CD14-positive monocyte (primary cell): ENCODE measurements at regions not wholly inside any gene's neighbourhood (a gene's known extent, or its start where the extent isn't known, plus 50 kb on each side); places are given as distances from the start of the nearest gene placed in this dataset.

ENCODE experiments used
- DNase-seq, 3 donors: peaks; one replicate each; pipeline ENCODE4 v3.0.0-alpha.2; 2011 to 2022
- H2AFZ ChIP-seq: 2 replicates; pipeline ENCODE4 v1.6.0; 2012; ENCODE audit warnings: mild to moderate bottlenecking, low read depth, low read length, inconsistent platforms; ENCODE audit not compliant: insufficient read depth, poor library complexity, severe bottlenecking
- H3K27ac ChIP-seq, 2 donors: 1 replicate in 1 of 2; 2 replicates in 1 of 2; pipeline ENCODE4 v1.5.1; 2012 to 2013; ENCODE audit warnings: low read length in 2 of 2, control low read depth in 1 of 2, inconsistent platforms in 1 of 2, low read depth in 1 of 2, mild to moderate bottlenecking in 1 of 2
- H3K27me3 ChIP-seq, 2 donors: one replicate each; pipeline versions ENCODE4 v1.6.0 to v1.6.1; 2011 to 2013; ENCODE audit warnings: low read length in 2 of 2; ENCODE audit not compliant: control insufficient read depth in 2 of 2, insufficient read depth in 2 of 2
- H3K36me3 ChIP-seq, 2 donors: replicated peaks in 1 of 2; 1 replicate in 1 of 2; 2 replicates in 1 of 2; pipeline versions ENCODE4 v1.5.1 to v1.6.1; 2012 to 2013; ENCODE audit warnings: low read length in 2 of 2, control low read depth in 1 of 2, inconsistent platforms in 1 of 2, mild to moderate bottlenecking in 1 of 2; ENCODE audit not compliant: insufficient read depth in 2 of 2, control insufficient read depth in 1 of 2
- H3K4me1 ChIP-seq, 2 donors: 1 replicate in 1 of 2; 2 replicates in 1 of 2; pipeline versions ENCODE4 v1.5.1 to v1.6.1; 2012 to 2013; ENCODE audit warnings: low read length in 2 of 2, control low read depth in 1 of 2, inconsistent platforms in 1 of 2, mild to moderate bottlenecking in 1 of 2, moderate library complexity in 1 of 2; ENCODE audit not compliant: insufficient read depth in 2 of 2, control insufficient read depth in 1 of 2
- H3K4me2 ChIP-seq: replicated peaks from 2 replicates; pipeline ENCODE3; 2012; ENCODE audit warnings: low read length, moderate library complexity, mild to moderate bottlenecking; ENCODE audit not compliant: poor library complexity, severe bottlenecking; ENCODE audit errors: extremely low read depth
- H3K4me3 ChIP-seq, 3 experiments: fragments of 200-600 bp in 1 of 3; sonication (generic) in 1 of 3; replicated peaks in 1 of 3; 1 replicate in 2 of 3; 2 replicates in 1 of 3; pipeline ENCODE4 v1.5.1; 2011 to 2013; ENCODE audit warnings: low read length in 3 of 3, mild to moderate bottlenecking in 3 of 3, control low read depth in 2 of 3, low read depth in 2 of 3, inconsistent platforms in 1 of 3, moderate library complexity in 1 of 3
- H3K79me2 ChIP-seq: 2 replicates; pipeline ENCODE4 v1.6.0; 2012; ENCODE audit warnings: mild to moderate bottlenecking, control low read depth, inconsistent platforms, low read length, moderate library complexity; ENCODE audit not compliant: insufficient read depth
- H3K9ac ChIP-seq: 2 replicates; pipeline ENCODE4 v1.6.0; 2017; ENCODE audit warnings: low read length, mild to moderate bottlenecking; ENCODE audit not compliant: insufficient read depth, poor library complexity, severe bottlenecking
- H3K9me3 ChIP-seq, 2 donors: replicated peaks in 1 of 2; 1 replicate in 1 of 2; 2 replicates in 1 of 2; pipeline versions ENCODE4 v1.5.1 to v1.6.1; 2012 to 2013; ENCODE audit warnings: low read length in 2 of 2, control low read depth in 1 of 2; ENCODE audit not compliant: control insufficient read depth in 1 of 2, insufficient read depth in 1 of 2
- H4K20me1 ChIP-seq: 2 replicates; pipeline ENCODE4 v1.6.0; 2012; ENCODE audit warnings: mild to moderate bottlenecking, low read length, control low read depth, moderate library complexity; ENCODE audit not compliant: insufficient read depth
- H3K27ac Mint-ChIP-seq, 7 donors: one replicate each; pipeline ENCODE4 v1.8.0; 2020; ENCODE audit warnings: mild to moderate bottlenecking in 7 of 7, mixed read lengths in 7 of 7, moderate library complexity in 6 of 7, inconsistent platforms in 2 of 7
- H3K27me3 Mint-ChIP-seq, 3 donors: one replicate each; pipeline ENCODE4 v1.8.0; 2021 to 2022; ENCODE audit warnings: low read depth in 3 of 3, mild to moderate bottlenecking in 3 of 3, mixed read lengths in 3 of 3, moderate library complexity in 3 of 3, inconsistent platforms in 1 of 3
- H3K36me3 Mint-ChIP-seq, 2 donors: one replicate each; pipeline ENCODE4 v1.8.0; 2020; ENCODE audit warnings: mixed read lengths in 2 of 2, inconsistent platforms in 1 of 2, mild to moderate bottlenecking in 1 of 2
- H3K4me1 Mint-ChIP-seq: one replicate; pipeline ENCODE4 v1.8.0; 2020; ENCODE audit warnings: mild to moderate bottlenecking, mixed read lengths
- H3K4me3 Mint-ChIP-seq, 2 donors: one replicate each; pipeline ENCODE4 v1.8.0; 2020; ENCODE audit warnings: mild to moderate bottlenecking in 2 of 2, mixed read lengths in 2 of 2, moderate library complexity in 1 of 2
- H3K9me3 Mint-ChIP-seq, 7 donors: one replicate each; pipeline ENCODE4 v1.8.0; 2020 to 2022; ENCODE audit warnings: mixed read lengths in 7 of 7, mild to moderate bottlenecking in 6 of 7, moderate library complexity in 6 of 7, inconsistent platforms in 2 of 7
- WGBS: methylation state at CpG from one replicate; pipeline ENCODE4 v1.1.5; 2013; ENCODE audit warnings: missing lambda C conversion rate; ENCODE audit not compliant: insufficient coverage; 5-methylcytosine and 5-hydroxymethylcytosine counted together
- intact Hi-C, 2 donors: fragments of 100-400 bp; cut with micrococcal nuclease; formaldehyde crosslinking; loops; one replicate each; pipeline versions ENCODE4 v1.15.0 to v1.15.1; 2023
- TF ChIP-seq, protein P1 (sequence below): fragments of 200-600 bp; IDR thresholded peaks from one replicate; pipeline ENCODE4 v1.8.0; 2022; ENCODE audit warnings: antibody characterized with exemption, mild to moderate bottlenecking

GRCh38 chr22:49412236-49412635 is 415.4 kb downstream of the BRD1 start:
- Histone ChIP-seq H3K36me3 (no peaks in the 10 kb centered on the region), H3K27ac (no peak overlapping the region), H2AFZ (no peak overlapping the region), H3K4me3 (no peak overlapping the region), H3K9ac (no peak overlapping the region), H3K9me3 (peaks cover 0 to 3% of the 10 kb centered on the region in 2 donors), H3K79me2 (no peaks in the 10 kb centered on the region), H3K4me2 (no peak overlapping the region), H3K27me3 (no peaks in the 10 kb centered on the region), H3K4me1 (no peaks in the 10 kb centered on the region), H4K20me1 (no peaks in the 10 kb centered on the region)
- no peak overlapping the region for H3K27ac Mint-ChIP-seq
- no peak overlapping the region for H3K4me3 Mint-ChIP-seq
- WGBS, result 97% methylated on average over 8 of the region's 13 CpGs
- H3K36me3 Mint-ChIP-seq, result no peaks in the 10 kb centered on the region
- peaks cover 4 to 17% (median 8%) of the 10 kb centered on the region in 3 donors for H3K27me3 Mint-ChIP-seq
- peaks cover 0 to 10% (median 2%) of the 10 kb centered on the region in 7 donors for H3K9me3 Mint-ChIP-seq
- TF ChIP-seq, protein P1, sequence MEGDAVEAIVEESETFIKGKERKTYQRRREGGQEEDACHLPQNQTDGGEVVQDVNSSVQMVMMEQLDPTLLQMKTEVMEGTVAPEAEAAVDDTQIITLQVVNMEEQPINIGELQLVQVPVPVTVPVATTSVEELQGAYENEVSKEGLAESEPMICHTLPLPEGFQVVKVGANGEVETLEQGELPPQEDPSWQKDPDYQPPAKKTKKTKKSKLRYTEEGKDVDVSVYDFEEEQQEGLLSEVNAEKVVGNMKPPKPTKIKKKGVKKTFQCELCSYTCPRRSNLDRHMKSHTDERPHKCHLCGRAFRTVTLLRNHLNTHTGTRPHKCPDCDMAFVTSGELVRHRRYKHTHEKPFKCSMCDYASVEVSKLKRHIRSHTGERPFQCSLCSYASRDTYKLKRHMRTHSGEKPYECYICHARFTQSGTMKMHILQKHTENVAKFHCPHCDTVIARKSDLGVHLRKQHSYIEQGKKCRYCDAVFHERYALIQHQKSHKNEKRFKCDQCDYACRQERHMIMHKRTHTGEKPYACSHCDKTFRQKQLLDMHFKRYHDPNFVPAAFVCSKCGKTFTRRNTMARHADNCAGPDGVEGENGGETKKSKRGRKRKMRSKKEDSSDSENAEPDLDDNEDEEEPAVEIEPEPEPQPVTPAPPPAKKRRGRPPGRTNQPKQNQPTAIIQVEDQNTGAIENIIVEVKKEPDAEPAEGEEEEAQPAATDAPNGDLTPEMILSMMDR, result no peak
- intact Hi-C loops, result no loop called here
- DNase-seq, result no peak
- no peaks in the 10 kb centered on the region for H3K4me1 Mint-ChIP-seq

DNA sequence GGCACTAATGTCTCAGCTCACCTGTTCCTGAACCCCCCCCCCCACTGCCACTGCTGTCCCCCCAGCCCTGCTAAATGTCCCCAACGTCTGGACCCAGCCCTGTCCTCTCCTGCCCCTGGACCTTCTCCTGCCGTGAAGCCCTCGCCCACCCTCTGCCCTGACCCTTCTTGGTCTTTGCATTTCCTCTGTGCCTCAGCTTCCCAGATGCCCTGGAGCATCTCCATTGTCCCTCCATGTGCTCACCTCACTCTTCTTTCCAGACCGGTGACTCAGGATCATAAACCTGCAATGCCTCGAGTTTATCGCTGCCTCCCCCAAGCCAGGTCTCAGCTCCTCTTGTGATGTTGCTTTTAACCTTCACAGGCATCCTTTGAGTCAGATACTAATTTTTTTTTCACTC is 416.4 kb downstream of the BRD1 start:
- WGBS, result 86% methylated on average over 4 of the region's 6 CpGs
- Histone ChIP-seq H3K36me3 (no peaks in the 10 kb centered on the region), H3K4me3 (no peak overlapping the region), H3K4me1 (no peaks in the 10 kb centered on the region), H3K9me3 (peaks cover 0 to 3% of the 10 kb centered on the region in 2 donors), H3K4me2 (no peak overlapping the region), H3K79me2 (no peaks in the 10 kb centered on the region), H3K27me3 (no peaks in the 10 kb centered on the region), H2AFZ (no peak overlapping the region), H3K27ac (no peak overlapping the region), H3K9ac (no peak overlapping the region), H4K20me1 (no peaks in the 10 kb centered on the region)
- H3K4me1 Mint-ChIP-seq, result no peaks in the 10 kb centered on the region
- no peak overlapping the region for H3K27ac Mint-ChIP-seq
- peaks cover 0 to 10% (median 2%) of the 10 kb centered on the region in 7 donors for H3K9me3 Mint-ChIP-seq
- intact Hi-C loops, result no loop called here
- H3K27me3 Mint-ChIP-seq, result peaks cover 4 to 20% (median 10%) of the 10 kb centered on the region in 3 donors
- DNase-seq, result no peak
- no peak overlapping the region for H3K4me3 Mint-ChIP-seq
- TF ChIP-seq, protein P1, result no peak
- no peaks in the 10 kb centered on the region for H3K36me3 Mint-ChIP-seq
